Astrocyte (in vitro differentiated cells and primary cell): ENCODE measurements at regions not wholly inside any gene's neighbourhood (a gene's known extent, or its start where the extent isn't known, plus 50 kb on each side); places are given as distances from the start of the nearest gene placed in this dataset.

ENCODE experiments used
- EZH2 ChIP-seq: IDR thresholded peaks from 2 replicates; pipeline ENCODE4 v1.6.1; 2012; ENCODE audit warnings: mild to moderate bottlenecking, low read length, inconsistent platforms; ENCODE audit not compliant: insufficient read depth
- TF ChIP-seq, protein P1 (sequence below): IDR thresholded peaks from 2 replicates; pipeline ENCODE4 v1.5.1; 2011; ENCODE audit warnings: low read depth, mild to moderate bottlenecking, inconsistent platforms, low read length, moderate library complexity; ENCODE audit not compliant: insufficient read depth

DNA sequence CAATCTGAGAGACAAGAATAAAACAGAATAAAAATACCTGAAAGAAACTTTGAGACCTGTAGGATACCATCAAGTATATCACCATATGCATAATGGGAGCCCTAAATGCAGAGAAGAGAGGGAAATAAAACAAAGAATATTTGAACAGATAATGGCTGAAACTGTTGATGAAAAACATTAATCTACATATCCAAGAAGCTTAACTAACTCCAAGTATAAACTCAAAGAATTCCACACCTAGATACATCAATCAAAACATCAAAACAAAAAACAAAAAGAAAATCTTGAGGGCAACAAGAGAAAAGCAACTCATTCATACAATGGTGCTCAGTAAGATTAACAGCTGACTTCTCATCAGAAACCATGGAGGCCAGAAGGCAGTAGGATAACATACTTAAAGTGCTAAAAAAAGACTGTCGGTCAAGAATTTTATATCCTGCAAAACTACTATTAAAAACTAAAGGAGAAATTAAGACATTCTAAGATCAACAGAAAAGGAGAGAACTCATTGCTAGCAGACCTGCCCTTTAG, 101.6 kb downstream of the FOXD1 start:
- TF ChIP-seq, protein P1, sequence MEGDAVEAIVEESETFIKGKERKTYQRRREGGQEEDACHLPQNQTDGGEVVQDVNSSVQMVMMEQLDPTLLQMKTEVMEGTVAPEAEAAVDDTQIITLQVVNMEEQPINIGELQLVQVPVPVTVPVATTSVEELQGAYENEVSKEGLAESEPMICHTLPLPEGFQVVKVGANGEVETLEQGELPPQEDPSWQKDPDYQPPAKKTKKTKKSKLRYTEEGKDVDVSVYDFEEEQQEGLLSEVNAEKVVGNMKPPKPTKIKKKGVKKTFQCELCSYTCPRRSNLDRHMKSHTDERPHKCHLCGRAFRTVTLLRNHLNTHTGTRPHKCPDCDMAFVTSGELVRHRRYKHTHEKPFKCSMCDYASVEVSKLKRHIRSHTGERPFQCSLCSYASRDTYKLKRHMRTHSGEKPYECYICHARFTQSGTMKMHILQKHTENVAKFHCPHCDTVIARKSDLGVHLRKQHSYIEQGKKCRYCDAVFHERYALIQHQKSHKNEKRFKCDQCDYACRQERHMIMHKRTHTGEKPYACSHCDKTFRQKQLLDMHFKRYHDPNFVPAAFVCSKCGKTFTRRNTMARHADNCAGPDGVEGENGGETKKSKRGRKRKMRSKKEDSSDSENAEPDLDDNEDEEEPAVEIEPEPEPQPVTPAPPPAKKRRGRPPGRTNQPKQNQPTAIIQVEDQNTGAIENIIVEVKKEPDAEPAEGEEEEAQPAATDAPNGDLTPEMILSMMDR = no peak
- TF ChIP-seq EZH2 = no peak
